NCI-H2081 (cell line): ENCODE measurements at regions not wholly inside any gene's neighbourhood (a gene's known extent, or its start where the extent isn't known, plus 50 kb on each side); places are given as distances from the start of the nearest gene placed in this dataset.
"Not testable (repeated sequence)": the region's sequence is repeated elsewhere in the genome, so short reads cannot be mapped to it uniquely, and the experiment has no call there.

ENCODE experiments used
- DNase-seq, 2 experiments: peaks; one replicate each; lab custom pipeline; 2025; lab: John Stamatoyannopoulos, UW

DNA sequence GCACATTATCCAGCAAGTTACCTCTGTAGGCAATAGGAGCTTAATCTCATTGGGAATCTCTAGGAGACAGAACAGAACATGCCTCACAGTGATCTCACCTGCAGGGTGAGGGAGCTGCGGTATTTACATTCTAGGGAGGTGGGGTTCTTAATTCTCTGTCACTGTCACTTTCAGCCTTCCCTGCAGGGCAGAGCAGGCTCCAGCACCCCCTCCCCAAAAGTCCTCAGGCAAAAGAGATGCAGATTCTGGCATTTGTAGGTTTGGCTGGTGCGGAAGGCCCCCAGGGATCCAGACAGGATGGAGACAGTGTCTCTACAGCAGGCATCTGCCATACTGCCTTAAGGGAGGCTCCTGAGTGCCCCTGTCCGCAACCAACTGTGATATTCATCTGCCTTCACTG is 166.4 kb upstream of the ATP6AP2 start:
- DNase-seq = no peak

- DNase-seq = no peak
Observed at GRCh38 chrX:40411340-40412111, 169.2 kb upstream of the ATP6AP2 start.

DNA sequence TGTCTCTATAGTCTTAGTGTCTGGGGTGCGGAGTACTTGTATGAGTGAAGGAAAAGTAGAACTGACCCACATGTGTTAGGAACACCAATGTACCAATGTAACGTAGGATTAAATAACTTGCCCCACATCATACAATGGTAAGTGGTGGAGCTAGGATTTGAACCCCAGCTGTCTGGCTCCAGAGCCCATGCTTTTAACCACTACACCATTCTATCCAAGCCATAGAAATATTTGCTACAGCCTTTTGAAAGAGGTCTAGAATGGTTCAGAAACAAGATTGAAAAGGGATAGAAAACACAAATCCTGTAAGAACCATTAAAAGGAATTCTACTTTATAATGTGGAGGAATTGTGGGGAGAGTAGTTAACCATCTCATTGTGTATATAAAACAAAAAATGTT is 169.9 kb upstream of the ATP6AP2 start:
- no peak for DNase-seq

GRCh38 chrX:40406330-40406859 is 174.4 kb upstream of the ATP6AP2 start:
- DNase-seq = no peak

GRCh38 chrX:40405399-40405798 is 175.4 kb upstream of the ATP6AP2 start:
- no peak for DNase-seq

- no peak for DNase-seq
Observed at GRCh38 chrX:40403757-40404156, 177.0 kb upstream of the ATP6AP2 start.

GRCh38 chrX:40402831-40403533 is 177.8 kb upstream of the ATP6AP2 start:
- no peak for DNase-seq

DNA sequence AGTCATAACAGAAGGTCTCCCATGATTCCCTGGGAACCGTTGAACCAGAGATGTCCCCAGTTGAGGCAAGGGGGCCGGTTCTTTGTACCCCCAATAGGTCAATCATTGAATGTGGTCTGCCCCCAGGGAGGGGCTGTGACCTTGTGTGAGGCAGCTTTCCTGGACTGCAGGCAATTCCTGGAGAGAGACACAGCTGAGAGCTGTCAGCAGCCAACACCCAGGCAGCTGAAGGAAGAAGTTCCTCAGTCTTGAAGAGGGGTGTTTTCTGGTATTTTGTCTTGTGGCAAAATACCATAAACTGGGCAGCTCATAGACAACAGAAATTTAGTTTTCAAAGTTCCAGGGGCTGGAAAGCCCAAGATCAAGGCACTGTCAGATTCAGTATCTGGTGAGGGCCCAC is 185.7 kb upstream of the ATP6AP2 start:
- no peak for DNase-seq

- DNase-seq = no peak
Observed at GRCh38 chrX:40394302-40394701, 186.5 kb upstream of the ATP6AP2 start.

DNA sequence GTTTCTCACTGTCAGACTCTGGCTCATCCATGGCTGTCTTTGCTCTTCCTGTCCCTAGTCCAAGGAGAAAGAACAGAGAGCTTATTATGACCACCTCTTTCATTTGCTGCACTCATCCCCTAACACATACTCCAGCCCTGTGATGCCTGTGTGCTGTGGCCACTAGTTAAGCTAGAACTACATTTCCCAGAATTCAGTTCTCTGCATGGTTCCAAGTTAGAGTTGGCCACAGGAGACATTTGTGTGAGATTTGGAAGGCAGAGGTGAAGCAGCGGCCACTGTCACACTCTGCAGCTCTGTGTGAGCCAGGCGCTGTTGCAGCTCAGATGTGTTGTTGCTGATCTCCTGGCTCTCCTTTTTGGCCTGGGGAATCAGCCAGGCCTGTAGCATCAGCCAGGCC is 188.2 kb upstream of the ATP6AP2 start:
- DNase-seq = no peak

GRCh38 chrX:40391662-40392061 is 189.1 kb upstream of the ATP6AP2 start:
- no peak for DNase-seq

DNA sequence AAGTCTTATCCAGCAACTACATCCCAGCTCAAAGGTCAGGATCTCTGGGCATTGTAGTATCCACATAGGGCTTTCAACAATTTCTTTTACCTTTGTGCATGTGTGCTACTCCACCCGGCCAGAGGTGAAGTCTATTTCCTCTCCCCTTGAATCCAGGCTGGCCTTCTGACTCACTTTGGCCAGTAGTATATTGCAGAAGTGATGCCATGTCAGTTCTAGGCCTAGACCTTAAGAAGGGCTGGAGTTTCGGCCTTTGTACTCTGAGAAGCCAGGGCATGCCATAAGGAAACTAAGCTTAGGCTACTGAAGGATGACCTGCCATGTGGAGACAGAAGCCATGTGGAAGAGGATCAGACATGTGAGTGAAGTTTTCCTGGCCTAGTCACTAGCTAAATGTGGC is 191.2 kb upstream of the ATP6AP2 start:
- DNase-seq = no peak

- DNase-seq = no peak
Observed at GRCh38 chrX:40388441-40388840, 192.3 kb upstream of the ATP6AP2 start.

GRCh38 chrX:40387869-40388268 is 192.9 kb upstream of the ATP6AP2 start:
- DNase-seq = peak in 1 of 2 experiments; percentile 11

- DNase-seq = not testable (repeated sequence)
Observed at GRCh38 chrX:40387311-40387710, 193.5 kb upstream of the ATP6AP2 start.

DNA sequence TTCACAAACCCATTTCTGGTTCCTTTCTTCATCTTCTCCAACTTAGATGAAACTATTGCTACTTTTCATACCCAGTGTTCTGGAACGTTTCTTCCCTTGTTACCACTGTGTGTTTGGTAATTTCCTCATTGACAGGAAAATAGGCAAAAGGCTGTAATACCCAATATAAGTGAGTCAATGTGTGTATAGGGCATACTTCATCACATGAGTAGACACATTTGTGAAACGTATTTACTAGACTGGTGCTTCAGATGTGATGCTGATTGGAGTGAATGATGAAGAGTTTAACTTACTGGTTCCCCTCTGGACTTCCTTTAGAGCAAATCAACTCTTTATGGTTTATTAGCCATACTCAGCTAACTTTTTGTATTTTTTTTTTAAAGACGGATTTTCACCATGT is 195.1 kb upstream of the ATP6AP2 start:
- no peak for DNase-seq

GRCh38 chrX:40385256-40385655 is 195.5 kb upstream of the ATP6AP2 start:
- no peak for DNase-seq

DNA sequence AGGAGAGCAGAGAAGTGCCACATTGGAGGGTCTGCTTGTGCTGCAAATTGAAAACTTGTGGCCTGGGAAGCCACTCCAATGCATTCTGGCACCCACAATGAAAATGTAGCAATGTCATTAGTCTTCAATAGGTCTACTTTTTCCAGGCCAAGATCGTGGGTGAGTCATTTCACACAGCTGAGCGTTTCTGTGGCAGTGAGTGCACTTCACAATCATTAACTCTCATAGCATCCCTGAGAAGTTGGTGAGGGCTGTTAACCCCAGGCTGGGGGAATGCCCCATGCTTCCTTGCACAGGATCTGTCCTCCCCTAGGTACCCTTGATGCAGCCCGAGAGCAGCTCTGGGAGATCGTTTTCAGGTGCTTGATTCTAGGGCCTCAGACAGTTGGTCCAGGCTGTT is 196.8 kb upstream of the ATP6AP2 start:
- DNase-seq = no peak

GRCh38 chrX:40383360-40383759 is 197.4 kb upstream of the ATP6AP2 start:
- no peak for DNase-seq

DNA sequence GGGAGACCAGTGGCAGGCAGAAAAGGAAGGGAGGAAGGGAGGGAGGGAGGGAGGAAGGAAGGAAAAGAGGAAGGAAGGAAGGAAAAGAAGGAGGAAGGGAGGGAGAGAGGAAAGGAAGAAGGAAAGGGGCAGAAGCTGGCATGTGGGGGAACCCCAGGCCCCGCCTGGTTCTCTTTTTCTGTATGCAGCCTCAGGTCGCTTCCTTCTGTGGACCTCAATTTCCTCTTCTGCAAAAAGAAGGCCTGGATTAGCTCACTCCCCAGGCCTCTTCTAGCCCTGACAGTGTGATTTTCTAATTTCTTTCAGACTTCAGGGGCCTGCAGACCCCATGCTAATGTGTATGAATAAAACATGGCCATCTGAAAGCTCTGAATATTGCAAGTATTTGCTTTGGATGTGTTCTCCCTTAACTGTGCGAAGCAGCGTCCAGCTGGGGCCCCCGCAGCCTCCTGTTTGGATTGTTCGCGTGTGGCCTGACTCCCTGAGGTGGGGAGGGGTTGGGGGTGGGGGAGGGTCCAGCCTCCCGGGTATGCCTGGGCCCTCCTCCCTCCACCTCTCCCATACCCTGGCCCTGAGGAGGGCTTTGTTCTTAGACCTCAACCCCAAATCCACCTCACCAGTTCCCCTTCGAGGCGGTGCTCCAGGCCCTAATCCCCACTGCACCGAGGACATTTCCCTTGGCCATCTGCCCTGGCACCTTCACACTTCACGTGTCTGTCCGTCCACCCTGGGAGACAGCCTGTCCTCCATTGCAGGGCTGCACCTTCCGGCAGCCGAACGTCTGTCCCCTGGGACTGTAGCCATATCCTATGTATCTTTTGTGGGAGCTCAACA is 199.9 kb upstream of the ATP6AP2 start:
- peak; percentile 32 to 61 for DNase-seq

GRCh38 chrX:40377684-40378083 is 203.1 kb upstream of the ATP6AP2 start:
- DNase-seq = no peak

GRCh38 chrX:40374486-40374885 is 206.3 kb upstream of the ATP6AP2 start:
- no peak for DNase-seq
